Fibroblast of villous mesenchyme (primary cell): ENCODE measurements at regions not wholly inside any gene's neighbourhood (a gene's known extent, or its start where the extent isn't known, plus 50 kb on each side); places are given as distances from the start of the nearest gene placed in this dataset.

Experiments
- DNase-seq: peaks from one replicate; pipeline ENCODE4 v3.0.0-alpha.2; 2010; ENCODE audit warnings: low read depth
- H3K4me3 ChIP-seq: 2 replicates; pipeline ENCODE4 v1.5.1; 2011; ENCODE audit warnings: low read depth, mild to moderate bottlenecking, low read length
- TF ChIP-seq, protein P1 (sequence below): IDR thresholded peaks from 2 replicates; pipeline ENCODE4 v1.5.1; 2012; ENCODE audit warnings: low read depth, mild to moderate bottlenecking, low read length; ENCODE audit not compliant: insufficient read depth

- DNase-seq = no peak
- TF ChIP-seq, protein P1, sequence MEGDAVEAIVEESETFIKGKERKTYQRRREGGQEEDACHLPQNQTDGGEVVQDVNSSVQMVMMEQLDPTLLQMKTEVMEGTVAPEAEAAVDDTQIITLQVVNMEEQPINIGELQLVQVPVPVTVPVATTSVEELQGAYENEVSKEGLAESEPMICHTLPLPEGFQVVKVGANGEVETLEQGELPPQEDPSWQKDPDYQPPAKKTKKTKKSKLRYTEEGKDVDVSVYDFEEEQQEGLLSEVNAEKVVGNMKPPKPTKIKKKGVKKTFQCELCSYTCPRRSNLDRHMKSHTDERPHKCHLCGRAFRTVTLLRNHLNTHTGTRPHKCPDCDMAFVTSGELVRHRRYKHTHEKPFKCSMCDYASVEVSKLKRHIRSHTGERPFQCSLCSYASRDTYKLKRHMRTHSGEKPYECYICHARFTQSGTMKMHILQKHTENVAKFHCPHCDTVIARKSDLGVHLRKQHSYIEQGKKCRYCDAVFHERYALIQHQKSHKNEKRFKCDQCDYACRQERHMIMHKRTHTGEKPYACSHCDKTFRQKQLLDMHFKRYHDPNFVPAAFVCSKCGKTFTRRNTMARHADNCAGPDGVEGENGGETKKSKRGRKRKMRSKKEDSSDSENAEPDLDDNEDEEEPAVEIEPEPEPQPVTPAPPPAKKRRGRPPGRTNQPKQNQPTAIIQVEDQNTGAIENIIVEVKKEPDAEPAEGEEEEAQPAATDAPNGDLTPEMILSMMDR = no peak
- no peak overlapping the region for H3K4me3 ChIP-seq
These were observed 170.5 kb upstream of the CAMK1G start for GRCh38 chr1:209413062-209413461.

DNA sequence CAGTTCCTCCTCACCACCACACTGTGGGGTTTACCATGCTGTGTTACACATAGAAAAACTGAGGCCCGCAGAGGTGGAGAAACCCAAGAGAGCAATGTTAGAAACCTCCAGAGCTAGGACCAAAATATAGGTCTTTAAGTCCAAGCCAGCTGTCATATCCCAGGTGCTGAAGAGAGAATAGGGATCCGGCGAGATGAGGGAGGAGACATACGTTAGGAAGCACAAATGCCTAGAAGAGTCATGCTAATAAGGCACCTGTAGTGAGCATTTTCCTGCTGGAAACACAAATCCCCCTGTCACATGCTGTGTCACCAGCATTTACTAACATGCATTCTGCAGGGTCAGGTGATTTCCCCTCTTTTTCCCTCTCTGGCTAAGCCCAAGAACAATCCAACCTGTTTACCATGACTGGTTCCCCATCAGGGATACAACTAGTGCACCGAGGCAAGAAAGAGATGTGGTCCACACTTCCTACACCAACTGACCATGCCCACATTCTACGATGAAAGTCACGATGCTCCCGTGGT lies 168.6 kb upstream of the CAMK1G start:
- no peak for DNase-seq
- H3K4me3 ChIP-seq = no peak overlapping the region
- TF ChIP-seq, protein P1 = no peak

GRCh38 chr1:209416039-209416438 lies 167.5 kb upstream of the CAMK1G start:
- H3K4me3 ChIP-seq = no peak overlapping the region
- peak; percentile 10 for DNase-seq
- TF ChIP-seq, protein P1 = no peak

DNA sequence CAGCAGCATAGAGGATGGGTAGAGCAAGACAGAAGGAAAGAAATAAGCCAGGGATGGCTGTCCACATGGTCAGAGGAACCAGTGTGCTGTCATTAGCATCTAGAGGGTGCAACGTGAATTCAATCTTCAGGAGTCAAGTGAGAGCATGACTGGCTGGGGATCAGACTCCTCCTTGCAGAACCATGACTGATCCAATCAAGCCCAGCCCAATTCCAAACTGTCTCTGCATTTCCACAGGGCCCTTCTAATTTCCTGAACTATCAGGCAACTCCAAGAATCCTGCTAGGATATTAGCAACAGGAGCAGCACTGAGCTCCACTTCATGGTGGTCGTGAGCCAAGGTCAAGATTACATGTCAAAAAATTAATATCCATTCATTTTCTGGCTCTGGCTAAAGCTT lies 166.8 kb upstream of the CAMK1G start:
- DNase-seq = no peak
- TF ChIP-seq, protein P1 = no peak
- no peak overlapping the region for H3K4me3 ChIP-seq

DNA sequence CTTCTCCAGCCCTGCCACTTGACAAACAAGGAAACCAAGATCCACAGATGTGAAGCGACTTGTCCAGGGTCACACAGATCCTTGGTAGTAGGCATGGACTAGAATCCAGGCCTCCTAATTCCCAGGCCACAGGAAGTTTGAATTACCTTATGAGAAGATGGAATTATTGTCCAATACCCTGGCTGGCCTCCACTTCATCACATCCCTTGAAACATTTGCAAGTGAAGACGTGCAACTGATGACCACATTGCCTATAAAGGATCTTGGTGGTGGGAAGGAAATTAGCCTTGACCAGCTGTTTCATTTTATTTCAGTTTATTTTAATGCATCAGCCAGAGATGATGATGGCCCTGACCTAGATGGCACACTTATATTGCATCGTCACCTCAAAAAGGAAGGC lies 165.8 kb upstream of the CAMK1G start:
- no peak for DNase-seq
- TF ChIP-seq, protein P1 = no peak
- no peak overlapping the region for H3K4me3 ChIP-seq

- TF ChIP-seq, protein P1 = no peak
- no peak for DNase-seq
These were observed 163.2 kb upstream of the CAMK1G start for GRCh38 chr1:209420276-209420675.

GRCh38 chr1:209421186-209421585 lies 162.3 kb upstream of the CAMK1G start:
- DNase-seq = no peak
- no peak overlapping the region for H3K4me3 ChIP-seq
- TF ChIP-seq, protein P1 = no peak

More at GRCh38 chr1:209420276-209420675, 163.2 kb upstream of the CAMK1G start:
- no peak overlapping the region for H3K4me3 ChIP-seq
